ENCODE measurements at regions not wholly inside any gene's neighbourhood (a gene's known extent, or its start where the extent isn't known, plus 50 kb on each side); places are given as distances from the start of the nearest gene placed in this dataset.

DNA sequence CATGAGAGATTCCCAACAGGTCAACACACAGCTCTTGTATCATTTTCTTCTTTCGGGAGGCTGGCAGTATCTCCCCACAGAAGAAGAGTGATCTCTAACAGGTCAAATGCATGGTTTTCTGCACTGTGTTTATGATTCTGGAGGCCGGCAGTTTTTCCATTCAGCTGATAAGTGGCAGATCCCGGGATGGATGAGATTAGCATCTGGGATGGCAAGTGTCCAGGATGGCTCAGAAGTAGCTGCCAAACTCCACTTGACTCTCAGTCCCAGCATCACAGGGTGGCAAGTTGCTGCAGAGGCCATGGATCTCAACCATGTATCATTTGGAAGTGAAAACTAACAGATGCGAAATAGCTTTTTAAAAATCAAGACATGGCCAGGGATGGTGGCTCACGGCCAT lies 97.8 kb upstream of the SLC44A1 start:
- peak; percentile 44 for DNase-seq (ENCODE audit: low read depth)

DNA sequence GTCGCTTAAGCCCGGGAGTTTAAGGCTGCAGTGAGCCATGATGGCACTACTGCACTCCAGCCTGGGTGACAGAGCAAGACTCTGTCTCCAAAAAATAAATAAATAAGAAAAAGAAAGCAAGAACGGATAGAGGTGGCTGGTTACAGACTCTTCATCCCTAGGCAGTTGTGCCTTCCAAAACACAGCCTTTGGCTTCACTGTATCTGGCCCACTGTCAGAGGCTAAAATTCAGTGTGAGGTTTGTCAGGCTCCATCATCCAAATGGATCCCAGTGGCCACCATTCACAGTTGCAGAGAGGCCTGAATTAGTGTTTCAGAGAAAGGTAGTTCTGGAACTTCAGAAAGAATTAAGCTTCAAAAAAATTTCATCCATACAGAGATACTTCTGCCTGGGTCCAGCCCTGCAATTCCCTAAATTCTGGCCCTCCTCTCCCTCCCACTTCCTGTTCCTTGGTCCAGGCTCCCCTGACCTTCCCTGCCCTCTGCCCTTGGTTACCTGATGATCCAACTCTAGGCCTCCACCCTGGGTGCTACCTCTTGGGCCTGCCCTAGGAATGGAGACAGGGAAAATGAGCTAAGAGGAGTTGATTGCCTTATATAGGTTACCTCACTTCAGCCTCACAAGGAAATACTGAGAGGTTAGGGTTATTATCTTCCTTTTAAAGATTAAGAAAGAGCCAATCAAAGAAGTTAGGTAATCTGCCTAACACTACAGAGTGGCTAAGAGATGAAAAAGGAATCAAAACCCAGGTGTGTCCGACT lies 97.2 kb upstream of the SLC44A1 start:
- DNase-seq (ENCODE audit: low read depth): no peak

DNA sequence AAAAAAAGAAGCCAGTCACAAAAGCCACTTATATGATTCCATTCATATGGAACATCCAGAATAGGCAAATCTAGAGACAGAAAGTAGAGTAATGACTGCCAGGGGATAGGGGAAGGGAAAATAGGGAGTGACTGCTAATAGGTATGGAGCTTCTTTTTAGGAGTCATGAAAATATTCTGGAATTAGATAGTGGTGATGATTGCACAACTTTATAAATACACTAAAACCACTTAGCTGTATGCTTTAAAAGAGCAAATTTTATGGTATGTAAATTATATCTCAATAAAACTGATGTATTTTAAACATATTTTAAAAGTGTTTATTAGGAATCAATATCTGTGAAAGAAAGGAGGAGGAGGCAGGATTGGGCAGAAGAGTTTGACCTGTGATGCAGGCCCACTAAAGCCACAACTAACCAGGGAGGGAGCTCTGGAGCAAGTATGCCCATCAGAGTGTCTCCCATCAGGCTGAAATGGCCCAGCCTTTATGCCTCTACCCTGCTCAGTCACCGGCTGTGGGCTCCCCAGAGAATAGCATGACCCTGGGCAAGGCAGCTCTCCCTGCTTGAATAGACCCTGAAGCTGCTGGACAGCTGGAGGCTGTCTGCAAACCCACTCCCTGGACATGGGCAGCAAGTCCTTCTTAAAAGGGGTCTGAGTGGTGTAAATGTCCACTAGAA lies 96.0 kb upstream of the SLC44A1 start:
- DNase-seq (ENCODE audit: low read depth): no peak

DNA sequence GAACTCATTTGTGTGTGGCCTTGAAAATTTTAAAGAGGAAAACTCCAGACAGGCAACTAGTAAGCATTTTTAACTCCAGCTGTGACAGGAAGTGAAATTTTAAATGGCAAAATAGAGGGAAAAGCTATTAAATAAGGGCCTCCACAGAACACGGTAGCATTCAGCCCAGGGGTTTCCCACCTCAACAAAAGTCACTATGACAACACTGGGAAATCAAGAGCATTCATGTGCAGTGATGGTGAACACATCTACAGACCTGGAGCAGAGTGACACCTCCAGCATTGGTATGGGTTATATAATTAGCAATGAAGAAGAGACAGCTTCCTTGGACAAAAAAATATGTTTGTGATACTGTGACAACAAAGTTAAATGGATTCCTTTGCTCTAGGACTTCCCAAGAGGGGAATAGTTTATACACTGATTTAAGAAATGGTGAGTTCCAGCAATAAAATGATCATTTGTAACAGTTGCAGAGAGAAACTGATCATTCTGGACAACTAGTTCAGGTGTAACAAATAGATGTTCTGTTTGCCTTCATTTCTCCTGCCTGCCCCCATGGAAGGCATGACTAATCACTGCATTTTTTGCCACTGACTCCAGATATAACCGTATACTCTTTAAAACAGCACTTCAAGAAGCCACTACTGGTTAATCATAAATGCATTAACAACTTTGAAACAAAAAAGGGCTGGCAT lies 93.3 kb upstream of the SLC44A1 start:
- peak; percentile 56 for DNase-seq (ENCODE audit: low read depth)

DNA sequence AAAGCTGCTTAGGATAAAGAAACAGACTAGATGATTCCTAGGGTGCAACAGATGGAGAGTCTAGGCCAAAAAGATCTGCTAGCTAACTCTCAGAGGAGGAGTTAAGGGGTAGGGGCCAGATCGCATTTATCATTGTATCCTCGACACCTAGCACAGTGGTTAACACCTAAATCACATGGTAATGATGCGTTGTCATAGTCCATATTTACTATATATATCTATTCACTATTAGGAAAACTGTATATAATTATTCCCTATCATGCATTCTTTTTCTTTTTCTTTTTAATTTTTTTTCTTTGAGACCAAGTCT lies 92.8 kb upstream of the SLC44A1 start:
- no peak for DNase-seq (ENCODE audit: low read depth)

DNA sequence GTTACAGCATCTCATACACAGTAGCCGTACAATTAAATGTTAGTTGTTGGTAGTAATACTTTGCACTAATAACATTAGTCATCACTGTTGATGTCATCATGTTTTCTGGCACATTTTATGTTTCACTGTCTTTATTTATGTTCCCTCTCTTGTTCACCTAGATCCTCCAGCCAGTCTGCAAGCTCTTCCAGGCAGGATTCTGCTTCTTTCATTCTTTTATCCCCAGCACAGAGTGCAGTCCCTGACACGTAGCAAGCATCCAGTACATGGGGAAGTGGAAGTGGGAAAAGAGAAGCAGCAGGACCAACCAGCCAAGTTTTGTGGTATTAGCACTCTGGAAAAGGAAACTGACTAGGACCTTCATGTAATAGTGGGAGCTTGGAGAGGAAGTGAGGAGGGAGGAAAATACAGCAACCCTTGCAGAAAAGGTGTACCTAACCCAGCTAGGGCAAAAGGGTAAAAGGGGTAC lies 89.7 kb upstream of the SLC44A1 start:
- DNase-seq (ENCODE audit: low read depth): peak; percentile 39

DNA sequence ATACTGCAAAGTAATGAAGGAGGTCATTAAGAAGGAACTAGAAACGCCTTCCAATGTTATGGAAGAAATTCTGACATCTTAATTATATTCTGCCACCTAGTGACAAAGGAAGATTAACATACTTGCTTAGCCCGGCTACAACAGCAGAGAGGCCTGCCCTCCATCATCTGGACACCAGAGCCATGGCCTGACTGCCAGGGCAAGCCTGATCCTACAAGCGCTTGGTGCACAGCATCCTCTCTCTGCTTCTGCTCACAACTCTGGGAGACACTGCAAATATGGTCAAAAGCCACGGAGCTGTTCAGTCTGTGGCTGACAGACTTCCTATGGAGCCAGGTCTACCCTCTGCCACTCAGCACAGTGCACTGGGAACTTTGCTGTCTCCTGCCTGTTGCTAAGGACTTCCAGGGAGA lies 87.3 kb upstream of the SLC44A1 start:
- DNase-seq (ENCODE audit: low read depth): peak; percentile 79

DNA sequence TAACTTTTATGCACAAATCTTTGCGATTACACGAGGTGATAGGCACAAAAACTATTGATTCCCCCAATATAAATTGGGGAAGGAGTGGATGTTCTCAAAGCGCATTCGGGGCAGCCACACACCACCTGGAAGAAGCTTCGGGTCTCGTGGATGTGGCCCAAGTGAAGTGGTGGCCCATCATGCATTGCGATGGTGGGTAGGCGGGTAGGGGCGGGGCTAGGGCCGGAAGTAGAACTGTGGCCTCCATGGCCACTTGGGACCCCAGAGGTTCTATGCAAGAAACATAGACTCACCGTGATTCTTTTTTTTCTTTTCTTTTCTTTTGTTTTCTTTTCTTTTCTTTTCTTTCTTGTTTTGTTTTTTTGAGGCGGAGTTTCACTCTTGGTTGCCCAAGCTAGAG lies 86.4 kb upstream of the SLC44A1 start:
- no peak for DNase-seq (ENCODE audit: low read depth)

DNA sequence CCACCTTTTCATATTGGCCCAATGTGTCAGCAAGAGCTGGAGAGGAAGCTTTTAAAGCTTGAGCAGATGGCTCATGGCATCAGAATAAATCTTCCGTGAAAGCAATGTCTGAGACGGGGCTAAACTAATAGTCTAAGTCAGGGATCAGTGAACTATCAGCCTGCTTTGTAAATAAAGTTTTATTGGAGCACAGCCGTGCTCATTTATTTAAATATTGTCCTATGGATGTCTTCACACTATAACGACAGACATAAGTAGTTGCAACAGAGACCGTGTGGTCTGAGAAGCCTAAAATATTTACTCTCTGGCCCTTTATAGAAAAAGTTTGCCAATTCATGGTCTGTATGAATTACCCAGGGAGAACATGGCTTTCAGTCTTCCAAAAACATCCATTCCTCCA lies 85.6 kb upstream of the SLC44A1 start:
- DNase-seq (ENCODE audit: low read depth): no peak

DNA sequence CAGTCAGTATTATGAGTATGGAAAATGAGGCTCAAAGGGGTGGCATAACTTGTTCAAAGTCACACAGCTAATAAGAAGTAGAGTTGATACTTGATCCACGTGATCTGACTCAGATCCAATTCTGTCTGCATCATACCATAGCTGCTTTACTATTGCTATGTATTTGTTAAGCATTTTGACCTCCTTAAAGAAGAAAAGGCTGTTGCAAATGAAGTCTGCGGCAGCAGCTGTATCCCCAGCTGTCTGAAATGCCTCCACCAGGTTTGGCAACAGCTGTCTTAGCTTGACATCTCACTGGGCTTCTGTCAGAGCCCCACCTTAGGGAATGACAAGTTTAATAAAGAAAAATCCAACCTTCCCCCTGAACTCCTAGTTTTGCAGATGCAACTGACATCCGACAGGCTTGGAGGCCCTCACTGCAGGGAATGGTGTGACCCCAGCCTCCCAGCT lies 75.6 kb upstream of the SLC44A1 start:
- DNase-seq (ENCODE audit: low read depth): no peak

DNA sequence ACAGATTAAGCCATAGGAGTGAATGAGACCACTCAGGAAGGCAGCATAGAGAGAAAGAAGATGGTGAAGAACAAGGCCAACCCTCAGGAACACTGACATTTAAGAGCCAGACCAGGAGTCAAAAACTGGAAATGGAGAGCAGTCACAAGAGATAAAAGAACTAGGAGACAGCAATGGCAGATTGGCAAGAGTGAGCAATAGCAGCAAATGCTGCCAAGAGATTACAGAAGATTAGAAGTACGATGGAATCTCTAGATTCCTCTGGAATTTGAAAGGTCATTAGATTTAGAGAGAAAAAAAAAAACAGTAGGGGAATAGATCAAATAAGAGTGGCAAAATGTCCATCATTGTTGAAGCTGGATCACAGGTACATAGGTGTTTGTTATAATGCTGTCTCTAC lies 73.4 kb upstream of the SLC44A1 start:
- no peak for DNase-seq (ENCODE audit: low read depth)

DNA sequence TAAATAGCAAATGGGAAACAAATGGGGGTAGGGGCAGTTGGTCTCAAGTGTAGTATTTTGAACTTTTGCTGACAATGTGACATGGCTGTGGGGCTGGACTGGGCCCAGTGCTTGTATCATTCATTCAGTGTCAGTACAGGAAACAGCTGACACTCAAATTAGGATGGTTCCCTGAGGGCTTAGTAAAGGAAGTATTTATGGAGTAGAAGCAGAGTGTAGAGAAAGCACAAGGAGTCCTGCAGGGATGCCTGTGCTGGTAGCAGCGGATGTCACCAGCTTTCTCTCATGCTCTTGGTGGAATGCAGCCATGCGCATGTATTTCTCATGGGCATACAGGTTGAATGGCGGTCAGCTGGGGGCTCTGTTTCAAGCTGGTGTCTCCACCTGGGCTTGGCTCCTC lies 72.9 kb upstream of the SLC44A1 start:
- no peak for DNase-seq (ENCODE audit: low read depth)

DNA sequence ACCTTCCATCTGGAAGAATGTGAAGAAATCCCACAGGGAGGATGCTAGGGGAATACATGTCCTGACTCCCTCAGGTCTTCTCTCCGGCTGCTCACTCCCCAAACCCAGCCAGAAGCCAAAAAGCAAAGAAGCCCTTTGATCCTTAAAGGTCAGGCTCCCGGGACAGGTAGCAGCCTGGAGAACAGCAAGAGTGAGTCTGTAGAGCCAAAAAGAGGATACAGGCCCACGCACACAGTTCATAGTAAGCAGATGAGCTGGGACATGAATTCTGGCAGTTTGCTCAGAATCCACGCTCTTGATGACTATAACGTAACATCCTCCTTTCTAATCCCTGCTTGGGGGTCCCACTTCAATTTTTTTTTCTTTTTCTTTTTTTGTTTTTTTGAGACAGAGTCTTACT lies 72.0 kb upstream of the SLC44A1 start:
- no peak for DNase-seq (ENCODE audit: low read depth)

DNA sequence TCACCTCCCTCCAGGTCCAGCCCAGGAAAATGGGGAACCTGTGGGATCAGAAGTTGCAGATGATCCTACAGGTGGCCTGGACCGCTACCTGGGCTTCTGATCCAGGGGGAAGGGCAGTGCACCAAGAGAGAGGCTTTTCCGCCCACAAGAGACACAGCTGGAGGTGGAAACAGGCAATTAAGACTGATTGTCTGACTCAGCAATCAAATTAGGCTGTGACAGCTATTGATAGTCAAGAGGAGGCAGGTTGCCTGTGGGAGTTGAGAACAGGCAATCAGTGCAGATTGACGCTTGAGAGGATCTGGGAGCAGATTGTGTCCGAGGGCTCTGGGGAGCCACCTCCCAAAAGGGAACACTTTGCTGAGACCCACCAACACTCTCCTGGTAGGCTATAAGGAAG lies 71.1 kb upstream of the SLC44A1 start:
- no peak for DNase-seq (ENCODE audit: low read depth)

DNA sequence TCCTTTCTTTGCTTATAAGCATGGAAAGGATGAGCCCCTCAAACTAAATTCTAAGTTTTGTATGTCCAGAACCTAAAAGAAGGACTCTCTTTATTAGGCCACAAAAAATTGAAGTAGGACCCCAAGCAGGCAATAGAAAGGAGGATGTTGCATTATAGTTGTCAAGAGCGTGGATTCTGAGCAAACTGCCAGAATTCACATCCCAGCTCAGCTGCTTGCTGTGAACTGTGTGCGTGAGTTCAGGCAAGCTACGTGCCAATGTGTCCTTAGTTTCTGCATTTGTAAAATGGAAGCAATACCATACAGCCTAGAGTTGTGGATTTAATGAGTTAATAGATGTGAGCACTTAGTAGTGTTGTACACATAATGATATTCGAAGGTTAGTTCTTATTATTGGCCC lies 70.6 kb upstream of the SLC44A1 start:
- no peak for DNase-seq (ENCODE audit: low read depth)

DNA sequence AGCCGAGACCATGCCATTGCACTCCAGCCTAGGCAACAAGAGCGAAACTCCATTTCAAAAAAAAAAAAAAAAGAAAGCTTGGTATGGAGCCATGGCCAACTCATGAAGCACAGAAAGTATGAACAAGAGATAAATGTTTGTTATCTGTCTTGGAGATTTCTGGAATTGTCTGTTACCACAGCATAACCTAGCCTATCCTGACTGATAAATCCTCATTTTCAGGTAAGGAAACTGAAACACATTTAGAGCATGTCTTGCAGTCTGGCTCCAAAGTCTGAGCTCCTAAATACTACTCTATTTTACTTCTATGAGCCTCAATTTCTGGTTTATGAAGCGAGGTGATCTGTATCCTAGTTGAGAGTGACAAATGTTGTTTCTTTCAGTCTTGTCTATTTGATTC lies 68.3 kb upstream of the SLC44A1 start:
- no peak for DNase-seq (ENCODE audit: low read depth)

DNA sequence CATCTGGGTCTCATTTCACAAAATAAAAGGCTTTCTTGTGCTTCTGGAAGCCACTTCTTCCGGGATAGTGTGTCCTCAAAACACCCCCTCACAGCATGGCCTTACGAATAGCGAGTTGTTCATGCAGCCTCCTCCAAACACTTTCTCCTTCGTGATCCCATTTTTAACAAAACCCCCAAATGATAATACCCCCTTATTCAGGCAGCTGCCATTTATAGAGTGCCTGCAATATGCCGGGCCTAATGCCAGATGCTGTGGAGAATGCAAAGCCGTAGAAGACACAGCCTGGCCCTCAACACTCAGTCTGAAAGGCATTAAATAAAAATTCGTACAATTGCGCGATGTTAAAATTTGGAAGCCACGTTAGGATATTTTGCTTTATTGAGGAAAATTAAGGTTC lies 66.4 kb upstream of the SLC44A1 start:
- no peak for DNase-seq (ENCODE audit: low read depth)

DNA sequence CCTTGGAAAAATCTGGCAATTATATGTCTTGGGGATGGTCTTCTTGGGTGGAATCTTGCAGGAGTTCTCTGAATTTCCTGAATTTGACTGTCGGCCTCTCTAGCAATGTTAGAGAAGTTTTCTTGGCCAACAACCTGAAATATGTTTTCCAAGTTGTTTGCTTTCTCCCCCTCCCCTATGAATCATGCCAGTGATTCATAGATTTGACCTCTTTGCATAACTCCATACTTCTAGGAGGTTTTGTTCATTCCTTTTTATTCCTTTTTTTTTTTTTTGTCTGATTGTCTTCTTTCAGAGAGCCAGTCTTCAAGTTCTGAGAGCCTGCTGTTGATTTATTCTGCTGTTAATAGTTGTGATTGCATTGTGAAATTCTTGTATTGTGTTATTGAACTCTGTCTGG lies 56.7 kb upstream of the SLC44A1 start:
- DNase-seq (ENCODE audit: low read depth): peak; percentile 45

DNA sequence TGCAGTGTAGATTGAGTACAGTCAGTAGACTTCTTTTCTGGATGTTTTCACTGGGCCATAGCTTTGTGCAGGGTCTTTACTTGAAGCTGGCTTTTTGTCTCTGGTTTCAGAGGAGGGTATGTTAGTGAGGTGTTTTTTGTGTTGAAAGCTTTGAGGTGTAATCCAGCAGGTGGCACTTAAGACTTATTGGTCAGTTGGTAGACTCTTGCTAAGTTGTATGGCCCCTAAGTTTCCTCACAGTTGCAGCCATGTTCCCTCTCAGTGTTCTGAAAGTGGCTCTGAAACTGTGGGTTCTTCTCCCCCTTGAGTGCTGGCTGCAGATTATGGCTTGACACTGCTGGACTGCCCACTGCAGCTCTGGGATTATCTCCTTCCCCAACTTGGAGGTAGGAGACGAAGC lies 55.7 kb upstream of the SLC44A1 start:
- peak; percentile 18 for DNase-seq (ENCODE audit: low read depth)

DNA sequence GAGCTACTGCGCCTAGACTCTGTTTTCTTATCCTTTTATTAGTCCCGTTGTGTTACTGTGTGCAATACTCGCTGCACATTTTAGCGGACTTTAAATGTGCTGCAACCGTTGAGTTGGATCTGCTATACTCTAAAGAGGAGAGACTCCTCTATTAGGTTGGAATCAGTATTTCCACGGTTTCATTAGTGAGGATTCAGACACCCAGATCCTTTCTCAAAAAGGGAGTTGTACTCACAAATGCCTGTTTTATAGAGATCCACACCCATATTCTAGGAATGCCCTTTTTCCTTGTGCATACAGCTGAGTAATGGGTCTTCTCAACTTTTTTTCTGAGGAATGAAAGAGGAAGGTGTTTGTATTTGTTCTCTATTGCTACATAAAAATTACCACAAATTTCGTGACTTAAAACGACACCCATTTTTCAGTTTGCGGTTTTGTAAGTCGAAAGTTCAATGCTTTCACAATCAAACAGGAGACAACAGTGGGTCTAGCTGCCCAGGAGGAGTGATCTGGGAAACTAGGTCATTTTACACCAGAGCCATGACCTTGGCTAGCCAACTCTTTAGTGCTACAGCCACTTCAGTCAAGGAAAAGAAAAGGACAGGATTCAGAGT lies 52.8 kb upstream of the SLC44A1 start:
- DNase-seq (ENCODE audit: low read depth): peak; percentile 20

DNA sequence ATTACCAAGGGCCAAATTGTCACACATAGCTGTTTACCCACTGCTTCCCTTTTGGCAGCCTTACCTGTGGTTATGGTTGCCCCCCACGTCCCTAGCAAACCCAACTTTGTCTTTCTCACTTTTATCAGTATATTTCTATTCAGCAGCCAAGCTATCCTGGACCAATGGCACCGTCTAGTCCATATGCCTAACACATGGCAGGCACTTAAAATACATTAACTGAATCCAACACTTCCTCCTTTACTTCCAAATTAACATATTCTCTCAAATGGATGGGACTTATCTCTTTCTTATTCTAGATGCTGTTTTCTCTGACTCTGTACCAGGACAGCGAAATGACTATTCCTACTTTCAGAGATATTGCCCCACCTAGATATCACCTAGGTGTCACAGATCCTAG lies 50.9 kb upstream of the SLC44A1 start:
- DNase-seq (ENCODE audit: low read depth): no peak

DNA sequence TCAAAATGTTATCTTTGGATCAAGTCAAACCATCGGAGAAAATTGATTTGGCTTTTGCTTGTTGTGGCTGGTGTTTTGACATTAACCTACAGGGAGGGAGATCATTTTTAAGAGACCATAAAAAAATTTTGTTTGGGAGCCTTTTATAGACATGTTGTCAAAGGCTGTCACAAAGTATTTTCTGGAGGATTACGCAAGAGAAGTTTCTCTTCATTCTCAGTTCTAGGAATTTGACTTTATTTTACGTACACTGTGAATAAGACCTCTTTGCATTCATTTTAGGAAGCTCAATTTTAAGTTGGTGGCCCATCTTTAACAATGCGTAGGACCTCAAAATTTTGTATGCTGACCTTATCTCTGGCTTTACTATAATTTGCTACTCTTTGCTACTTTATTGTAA lies 50.2 kb upstream of the SLC44A1 start:
- DNase-seq (ENCODE audit: low read depth): no peak
